NCI-H2196 (cell line): ENCODE measurements at regions not wholly inside any gene's neighbourhood (a gene's known extent, or its start where the extent isn't known, plus 50 kb on each side); places are given as distances from the start of the nearest gene placed in this dataset.

Experiments
- DNase-seq: peaks from one replicate; lab custom pipeline; 2025; ENCODE audit not compliant: unreplicated experiment; lab: John Stamatoyannopoulos, UW

DNA sequence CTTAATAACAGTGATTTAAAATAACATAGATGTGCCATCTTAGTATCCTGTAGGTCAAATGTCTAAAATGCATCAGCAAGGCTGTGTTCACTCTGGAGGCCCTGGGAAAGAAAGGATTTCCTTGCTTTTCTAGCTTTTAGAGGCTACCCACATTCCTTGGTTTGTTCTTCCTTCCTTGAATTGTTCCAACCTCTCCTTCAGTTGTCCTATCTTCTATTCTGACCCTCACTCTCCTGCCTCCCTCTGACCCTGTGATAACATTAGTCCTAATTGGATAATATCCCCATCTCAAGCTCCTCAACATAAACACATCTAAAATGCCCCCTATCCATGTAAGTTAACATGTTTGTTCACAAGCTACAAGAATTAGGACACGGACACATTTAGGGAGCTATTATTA, 733.5 kb downstream of the SOCS6 start:
- DNase-seq = no peak

DNA sequence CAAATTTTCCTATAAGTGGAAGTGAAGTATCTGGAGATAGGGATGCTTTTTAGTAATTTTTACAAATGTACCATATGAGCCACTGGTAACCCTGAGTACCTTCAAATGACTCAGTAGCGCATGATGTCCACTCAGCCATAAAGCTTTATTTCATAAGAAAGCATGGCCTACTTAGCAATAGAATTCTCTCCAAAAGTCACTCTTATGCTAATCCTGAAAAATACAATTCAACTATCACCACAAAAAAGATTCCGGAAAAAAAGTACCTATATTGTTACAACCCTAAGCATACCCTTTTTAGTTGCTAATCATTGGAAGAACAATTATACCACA, 732.2 kb downstream of the SOCS6 start:
- no peak for DNase-seq

DNA sequence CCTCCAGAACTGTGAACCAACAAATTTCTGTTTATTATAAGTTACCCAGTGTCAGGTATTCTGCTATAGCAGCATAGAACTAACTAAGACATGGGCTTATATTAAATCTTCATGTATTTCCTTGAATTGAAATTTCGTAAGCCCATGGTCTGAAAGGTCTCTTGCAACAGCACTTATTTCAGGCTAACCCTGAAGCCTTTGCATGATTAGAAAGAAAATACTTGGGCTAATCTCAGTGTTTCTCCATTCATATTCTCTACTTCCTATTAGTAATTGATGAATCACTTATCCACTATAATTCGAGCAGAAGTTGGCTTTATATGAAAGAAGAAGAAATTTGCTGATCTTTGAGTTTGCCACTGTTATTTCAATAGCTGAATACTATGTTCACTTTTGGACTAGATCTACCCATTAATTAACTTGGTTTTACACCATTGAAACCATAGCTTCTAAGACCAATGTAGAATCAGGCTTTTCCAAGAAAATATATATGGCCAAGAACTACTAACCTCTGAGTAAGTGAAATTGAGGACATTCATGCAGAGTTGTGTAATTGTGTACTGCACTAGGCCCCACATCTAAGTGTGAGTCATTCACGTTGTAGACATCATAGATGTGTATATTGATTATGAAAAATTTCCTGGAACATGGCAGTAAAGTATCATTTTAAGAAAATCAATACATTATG, 731.6 kb downstream of the SOCS6 start:
- no peak for DNase-seq

DNA sequence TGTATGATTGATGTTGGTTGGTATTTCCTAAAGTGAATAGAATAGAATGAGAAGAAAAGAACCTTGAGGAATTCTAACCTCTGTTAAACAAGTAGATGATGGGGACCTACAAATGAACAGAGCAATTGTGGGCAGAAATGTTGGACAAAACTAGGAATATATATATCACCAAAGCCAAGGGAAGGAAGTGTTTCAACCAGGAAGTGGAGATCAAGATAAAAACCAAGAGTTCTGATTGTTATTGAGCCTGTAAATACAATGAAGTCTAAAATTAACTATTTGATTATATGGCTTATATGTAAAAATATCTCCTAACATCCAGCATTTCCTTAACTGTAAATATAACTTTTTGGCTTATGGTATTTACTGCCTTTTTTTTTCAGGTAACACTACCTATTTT, 730.0 kb downstream of the SOCS6 start:
- DNase-seq = no peak

DNA sequence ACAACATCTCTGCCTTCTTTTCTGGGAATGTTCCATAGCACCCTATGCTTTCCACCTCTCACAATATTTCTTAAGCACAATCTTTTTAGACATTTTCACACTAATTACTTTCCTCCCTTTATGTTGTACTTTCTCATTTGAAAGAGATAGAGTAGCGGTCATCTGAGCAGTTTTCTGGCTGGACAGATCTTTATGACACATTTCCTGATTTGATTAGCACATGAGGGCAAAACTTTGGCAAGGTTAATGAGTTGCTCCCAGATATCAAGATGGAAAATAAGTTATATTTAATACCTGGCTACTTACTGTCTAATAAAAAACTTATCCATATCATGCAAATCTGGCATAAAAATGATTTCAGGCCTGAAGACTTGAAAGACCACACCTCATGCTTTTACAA, 723.9 kb downstream of the SOCS6 start:
- no peak for DNase-seq

DNA sequence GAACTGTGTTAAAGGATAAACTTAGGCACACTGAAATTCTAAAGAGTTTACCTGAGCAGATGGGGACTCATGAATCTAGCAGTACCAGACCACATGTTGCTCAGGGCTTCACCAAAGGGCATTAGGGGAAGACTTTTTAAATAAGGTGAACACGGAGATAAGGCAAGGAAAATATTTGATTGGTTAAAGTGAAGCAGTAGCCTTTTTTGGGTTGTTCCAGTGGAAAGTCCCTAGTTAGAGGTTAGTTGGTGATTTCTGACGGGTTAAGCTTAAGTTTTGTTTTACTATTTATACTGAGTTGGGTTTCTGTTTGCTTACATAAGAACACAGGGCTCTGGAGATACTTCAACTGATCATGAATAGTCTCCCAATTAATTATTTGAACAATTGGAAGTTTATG, 722.5 kb downstream of the SOCS6 start:
- DNase-seq = no peak

DNA sequence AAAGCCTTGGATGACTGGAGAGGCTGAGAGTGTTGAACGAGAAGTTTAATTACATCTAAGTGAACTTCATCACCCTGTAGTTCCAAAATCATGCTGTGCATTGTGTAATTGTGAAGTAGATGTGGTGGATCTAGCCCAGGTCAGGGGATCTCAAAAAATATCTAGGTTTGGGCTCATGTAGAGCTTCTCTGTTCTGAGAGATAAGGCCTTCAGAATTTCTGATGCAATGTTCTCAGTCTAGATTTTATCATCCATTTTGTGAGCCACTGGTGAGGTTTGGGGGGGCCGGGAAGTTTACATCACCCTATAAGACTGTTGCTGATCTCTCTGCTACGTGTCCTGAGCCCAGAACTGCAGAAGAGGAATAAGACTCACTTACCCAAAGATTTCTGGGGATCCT, 719.4 kb downstream of the SOCS6 start:
- no peak for DNase-seq

DNA sequence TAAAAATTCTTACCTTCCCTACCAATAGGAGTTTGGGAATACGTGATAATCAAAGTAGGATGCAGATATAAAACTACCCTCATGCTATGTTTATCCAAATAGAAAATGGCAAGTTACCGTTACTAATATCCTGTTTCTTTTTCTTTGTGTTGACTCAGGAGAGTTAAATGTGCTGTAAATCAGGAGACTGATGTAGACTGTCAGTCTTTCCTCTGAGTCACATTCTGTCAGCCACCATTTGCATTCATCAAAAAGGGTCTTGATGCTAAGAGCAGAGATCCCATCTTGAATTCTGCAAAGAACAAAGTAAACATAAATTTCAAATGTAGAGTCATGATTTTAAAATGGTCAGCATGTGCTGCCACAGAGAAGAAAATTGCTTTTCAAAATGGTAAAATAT, 712.8 kb downstream of the SOCS6 start:
- no peak for DNase-seq

DNA sequence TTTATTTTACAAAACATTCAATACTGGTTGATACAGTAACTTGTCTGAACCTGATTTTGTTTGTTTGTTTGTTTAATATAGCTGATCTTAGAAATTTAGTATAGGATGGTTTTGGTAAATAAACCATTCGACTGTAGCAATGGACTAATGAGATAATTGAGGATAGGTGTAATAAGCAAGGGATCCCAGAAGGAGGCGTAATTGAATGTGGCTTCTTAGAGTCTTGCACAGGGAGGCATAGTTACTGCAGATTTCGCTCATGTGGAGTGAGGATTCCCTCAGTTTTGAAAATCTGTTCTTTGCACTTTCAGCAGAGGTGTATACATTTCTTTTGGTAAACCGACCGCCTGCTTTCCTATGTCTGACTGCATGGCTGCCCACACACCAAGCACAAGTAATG, 709.6 kb downstream of the SOCS6 start:
- no peak for DNase-seq

DNA sequence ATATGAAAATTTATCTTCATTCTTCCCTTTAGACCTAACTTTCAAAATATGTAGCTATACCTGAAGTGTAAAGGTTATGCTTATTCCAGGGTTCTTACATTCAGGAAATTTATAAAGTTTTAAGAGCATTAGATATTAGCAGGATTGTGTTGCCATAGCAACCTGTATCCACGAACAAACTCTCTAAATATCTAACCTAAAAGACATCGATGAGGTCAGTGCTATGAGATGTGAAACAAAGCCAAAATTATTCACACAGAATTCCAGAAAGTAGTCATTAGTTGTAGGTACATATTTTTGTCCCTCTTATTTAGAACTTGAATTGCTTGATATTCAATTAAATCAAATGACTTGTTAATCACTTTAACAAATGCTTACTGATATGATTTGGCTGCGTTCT, 705.3 kb downstream of the SOCS6 start:
- no peak for DNase-seq

DNA sequence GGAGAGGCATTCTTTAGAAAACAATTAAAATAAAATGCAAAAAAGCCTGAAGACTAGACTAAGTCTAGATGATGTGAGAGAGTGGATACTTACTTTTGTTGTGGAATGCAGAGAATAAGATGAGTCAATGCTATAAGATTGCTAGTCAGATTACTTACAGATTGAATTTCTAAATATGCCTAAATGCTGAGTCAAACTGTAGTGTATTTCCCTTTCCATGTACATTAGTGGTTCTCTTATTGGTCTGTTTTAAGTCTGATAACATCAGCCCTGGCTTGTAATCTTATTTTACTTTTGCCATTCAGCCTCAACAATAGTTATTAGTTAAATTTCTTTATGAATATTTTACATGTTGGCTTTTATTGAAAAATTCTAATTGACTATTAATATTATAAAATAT, 702.7 kb downstream of the SOCS6 start:
- DNase-seq = no peak

DNA sequence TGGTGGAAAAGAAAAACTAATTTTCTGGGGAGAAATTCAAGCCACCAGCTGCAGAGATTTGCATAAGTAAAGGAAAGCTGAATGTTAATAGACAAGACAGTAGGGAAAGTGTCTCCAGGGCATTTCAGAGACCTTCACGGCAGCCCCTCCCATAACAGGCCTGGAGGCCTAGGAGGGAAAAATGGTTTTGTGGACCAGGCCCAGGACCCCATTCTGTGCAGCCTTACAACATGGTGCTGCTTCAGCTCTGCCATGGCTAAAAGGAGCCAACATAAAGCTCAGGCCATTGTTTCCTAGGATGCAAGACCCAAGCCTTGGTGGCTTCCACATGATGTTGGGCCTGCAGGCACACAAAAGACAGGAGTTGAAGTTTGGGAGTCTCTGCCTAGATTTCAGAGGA, 697.1 kb downstream of the SOCS6 start:
- DNase-seq = no peak

DNA sequence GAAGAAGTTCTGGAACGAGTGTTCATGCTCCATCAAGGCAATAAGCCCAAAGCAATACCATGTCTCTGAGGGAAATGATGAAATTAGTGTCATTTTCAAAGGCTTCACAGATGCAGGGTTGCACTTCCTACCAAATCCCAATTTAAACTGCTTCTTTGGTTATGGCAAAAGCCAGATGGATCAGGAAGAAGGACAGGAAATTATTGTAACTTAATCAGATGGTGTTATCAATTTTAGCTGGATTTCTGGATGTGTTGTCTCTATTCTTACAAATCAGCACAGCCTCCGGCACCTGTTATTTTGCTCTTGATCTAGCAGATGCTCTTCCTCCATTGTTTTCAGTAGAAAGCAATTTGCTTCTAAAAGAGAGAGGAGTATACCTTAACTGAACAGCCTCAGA, 693.4 kb downstream of the SOCS6 start:
- no peak for DNase-seq

DNA sequence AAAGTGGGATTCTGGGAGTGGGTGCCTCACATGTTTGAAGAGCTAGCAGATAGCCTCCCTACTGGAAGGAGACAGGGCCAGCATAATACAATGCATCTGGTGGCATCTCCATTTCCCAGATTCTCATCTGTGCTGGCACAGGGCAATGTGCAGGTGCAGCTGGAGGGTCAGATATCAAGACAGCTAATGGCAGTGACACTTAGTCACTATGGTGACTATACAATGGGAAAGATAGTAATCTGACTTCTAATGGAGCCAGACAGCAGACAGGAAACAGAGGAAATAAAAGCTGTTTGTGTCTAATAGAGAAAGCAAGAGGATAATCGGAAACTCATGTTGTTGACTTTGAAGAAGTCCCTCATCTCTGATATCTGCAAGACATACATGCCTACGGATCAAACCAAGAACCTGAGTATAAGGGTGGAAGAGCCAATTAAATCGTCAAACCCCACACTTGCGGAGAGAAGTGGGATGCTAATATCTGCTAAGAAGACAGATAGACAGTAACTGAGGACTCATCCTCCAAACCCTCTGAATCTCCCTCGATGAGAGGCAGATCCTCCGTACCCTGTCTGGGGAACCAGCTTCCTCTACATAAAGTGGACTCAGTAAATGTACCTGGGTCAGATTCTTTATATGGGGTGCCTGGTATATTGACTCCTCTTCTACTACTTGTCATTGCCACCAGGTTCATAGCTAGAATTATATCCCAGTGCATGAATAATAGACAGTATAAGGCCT, 692.7 kb downstream of the SOCS6 start:
- DNase-seq = no peak

DNA sequence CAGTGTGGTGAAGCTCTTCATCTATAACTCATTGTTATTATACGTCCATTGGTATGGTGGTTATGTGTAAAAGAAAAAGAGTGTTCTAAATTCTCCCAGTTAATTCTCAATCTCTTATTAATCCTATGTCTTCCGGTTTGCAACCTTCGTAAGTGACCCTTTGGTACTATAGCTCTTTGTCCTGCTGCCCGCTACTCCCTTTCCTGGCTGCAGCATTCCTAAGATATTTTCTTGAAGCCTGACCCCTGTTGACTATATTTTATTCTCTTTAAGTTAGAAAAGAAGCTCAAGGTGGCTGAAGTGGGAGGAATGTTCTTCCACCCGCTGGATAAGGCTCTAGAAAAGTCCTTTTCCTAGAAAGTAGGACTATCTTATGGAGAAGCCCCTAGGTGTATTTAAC, 684.8 kb downstream of the SOCS6 start:
- DNase-seq = no peak

DNA sequence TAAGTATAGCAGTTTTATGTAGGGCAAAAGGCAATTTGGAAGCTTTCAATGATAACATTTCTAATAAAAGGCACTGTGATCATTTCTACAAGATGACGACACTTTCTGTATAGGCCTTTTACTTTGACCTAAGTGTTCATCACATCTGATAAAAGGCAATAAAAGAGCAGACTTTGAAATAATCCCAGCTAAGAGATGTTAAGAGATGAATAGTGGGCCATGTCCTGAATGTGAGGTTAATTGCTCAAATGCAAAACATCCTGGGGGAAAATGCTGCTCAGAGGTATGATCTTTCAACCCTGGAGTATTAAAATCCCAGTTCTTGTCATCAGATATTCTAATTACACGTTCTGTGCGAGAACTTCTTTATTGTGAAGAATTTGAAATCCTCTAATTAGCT, 677.6 kb downstream of the SOCS6 start:
- no peak for DNase-seq

DNA sequence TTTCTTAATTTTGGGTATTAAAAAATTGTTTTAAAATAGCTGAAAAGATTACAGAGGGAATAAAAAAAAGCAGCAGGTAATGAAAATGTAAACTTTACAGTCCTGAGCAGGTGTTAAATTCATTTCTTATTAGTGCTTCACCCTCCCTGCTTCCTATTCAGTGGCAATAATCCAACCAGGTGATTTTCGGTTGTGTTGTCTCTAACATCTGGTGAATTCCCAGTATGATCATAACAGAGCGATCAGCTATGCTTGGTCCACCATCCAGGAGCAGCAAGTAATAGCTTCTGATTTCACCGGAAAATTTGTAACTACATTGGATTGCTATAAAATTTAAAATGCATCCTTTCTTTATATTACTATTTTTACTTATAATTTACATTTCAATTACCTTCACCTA, 673.1 kb downstream of the SOCS6 start:
- DNase-seq = no peak

DNA sequence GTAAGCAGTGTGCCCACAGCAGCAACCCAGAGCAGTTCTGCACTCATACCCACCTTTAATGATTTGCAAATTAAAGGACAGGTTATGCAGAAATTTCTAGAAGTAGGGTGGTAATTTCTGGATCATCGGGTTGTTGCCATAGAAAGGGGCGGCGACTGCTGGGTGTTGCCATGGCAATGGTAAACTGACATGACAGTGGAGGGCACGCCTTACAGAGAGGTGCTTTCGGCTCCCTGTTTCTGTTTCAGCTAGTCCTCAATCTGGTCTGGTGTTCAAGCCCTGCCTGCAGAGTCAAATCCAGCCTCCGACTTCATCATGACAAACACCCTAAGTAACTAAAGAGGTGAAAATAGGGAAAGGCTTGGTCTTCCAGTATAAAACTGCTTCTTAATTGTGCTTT, 667.7 kb downstream of the SOCS6 start:
- DNase-seq = no peak

DNA sequence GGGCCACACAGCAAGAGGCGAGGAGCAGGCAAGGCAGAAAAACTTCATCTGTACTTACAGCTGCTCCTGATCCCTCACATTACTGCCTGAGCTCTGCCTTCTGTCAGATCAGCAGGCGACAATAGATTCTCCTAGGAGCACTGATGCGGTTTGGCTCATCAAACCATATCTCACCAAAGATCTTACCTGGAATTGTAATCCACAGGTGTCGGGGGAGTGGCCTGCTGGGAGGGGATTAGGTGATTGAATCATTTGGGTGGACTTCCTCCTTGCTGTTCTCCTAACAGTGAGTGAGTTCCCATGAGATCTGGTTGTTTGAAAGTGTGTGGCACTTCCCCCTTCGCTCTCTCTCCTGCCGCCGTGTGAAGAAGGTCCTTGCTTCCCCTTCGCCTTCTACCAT, 647.3 kb downstream of the SOCS6 start:
- no peak for DNase-seq

DNA sequence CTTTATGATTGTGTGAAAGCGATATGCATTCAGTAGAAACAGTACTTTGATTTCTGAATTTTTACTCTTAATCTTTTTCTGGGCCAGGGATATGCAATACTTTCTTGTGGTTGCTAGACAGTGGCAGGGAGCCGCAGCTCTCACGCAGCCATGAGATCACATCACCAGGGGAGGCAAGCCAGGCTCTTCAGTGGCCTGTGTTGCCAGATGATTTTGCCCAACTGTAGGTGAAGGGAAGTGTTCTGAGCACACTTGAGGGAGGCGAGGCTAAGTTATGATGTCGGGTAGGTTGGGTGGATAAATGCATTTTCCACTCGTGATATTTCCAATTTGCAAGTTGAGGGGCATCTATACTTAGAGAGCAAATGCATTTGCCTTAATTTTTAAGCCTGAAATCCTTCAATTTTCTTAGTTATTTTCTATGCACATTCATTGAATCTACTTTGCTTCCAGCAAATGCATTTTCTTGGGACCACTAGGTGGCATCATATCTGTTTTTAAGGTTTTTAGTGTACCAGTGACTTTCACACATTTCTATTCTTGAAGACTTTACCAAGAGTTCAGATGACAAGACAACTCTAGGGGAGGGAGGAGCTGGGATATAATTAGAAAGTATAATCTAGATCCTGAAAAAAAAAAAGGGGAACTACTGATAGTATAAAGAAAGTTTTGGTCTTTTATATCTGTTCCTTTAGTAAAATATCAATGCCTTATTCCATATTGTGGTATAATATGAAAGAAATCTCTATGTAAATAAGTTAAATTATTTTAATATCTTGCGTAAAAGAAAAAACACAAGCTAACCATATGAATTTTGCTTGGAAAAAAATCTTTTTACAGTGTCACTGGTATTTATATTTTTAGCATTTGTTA, 643.3 kb downstream of the SOCS6 start:
- DNase-seq = peak; percentile 15

DNA sequence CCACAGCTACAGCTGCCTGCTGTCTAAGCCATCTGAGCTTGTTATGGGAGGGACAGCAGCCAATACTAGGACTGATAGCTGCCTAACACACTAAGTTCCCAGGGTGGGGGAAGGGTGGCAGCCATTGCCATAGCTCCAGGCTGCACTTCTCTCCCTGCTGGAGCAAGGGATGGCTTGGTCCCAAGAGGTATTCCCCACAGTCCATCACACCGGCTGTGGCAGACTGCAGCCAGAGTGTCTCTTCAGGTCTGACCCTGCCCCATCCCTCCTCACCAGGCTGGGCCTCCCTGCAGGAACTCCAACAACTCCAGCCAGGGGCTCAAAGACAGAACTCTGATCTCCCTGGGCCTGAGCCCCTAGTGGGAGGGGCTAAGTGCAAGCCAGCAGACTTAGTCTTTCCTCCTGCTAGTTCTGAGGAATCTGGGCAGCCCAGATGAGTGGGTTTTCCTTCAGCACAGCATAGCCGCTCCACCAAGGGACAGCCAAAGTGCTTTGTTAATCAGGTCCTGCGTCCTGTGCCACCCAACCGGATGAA, 632.1 kb downstream of the SOCS6 start:
- no peak for DNase-seq

DNA sequence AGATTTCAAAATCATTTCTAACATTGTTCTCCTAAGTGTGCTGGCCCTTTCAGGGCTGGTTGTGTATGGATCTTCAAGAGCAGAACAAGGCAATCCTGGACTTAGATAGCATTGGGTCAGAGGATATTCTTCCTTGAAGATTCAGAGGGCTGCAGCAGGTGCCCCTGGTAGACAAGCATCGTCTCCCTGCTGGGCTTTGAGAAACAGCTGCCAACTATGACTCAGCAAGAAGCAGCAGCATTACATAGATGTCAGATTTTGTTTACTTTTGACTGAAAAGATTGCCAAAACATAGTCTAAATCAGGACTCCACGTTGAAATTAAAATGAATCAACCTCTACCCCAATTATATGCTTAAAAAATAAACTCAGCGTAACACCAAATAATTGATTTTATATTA, 618.8 kb downstream of the SOCS6 start:
- no peak for DNase-seq
